A549 (cell line): ENCODE measurements at regions not wholly inside any gene's neighbourhood (a gene's known extent, or its start where the extent isn't known, plus 50 kb on each side); places are given as distances from the start of the nearest gene placed in this dataset.

ENCODE experiments used
- CTCF ChIP-seq: fragments of >200 bp; sonication (Bioruptor Twin); formaldehyde crosslinking; IDR thresholded peaks from 3 replicates; pipeline ENCODE4 v1.5.1; 2016
- EHMT2 ChIP-seq: fragments of 200-600 bp; sonication (generic); IDR thresholded peaks from 2 replicates; pipeline ENCODE4 v1.6.1; 2016; ENCODE audit warnings: antibody characterized with exemption, low read depth, mild to moderate bottlenecking, moderate library complexity
- JUNB ChIP-seq: fragments of >200 bp; sonication (Bioruptor Twin); formaldehyde crosslinking; IDR thresholded peaks from 2 replicates; pipeline ENCODE4 v1.6.1; 2016
- POLR2A ChIP-seq: IDR thresholded peaks from 2 replicates; pipeline ENCODE4 v1.6.1; 2012; ENCODE audit warnings: mild to moderate bottlenecking, low read length
- REST ChIP-seq: fragments of 200-600 bp; sonication (generic); IDR thresholded peaks from 2 replicates; pipeline ENCODE4 v1.6.1; 2016; ENCODE audit warnings: antibody characterized with exemption, mild to moderate bottlenecking, moderate library complexity

GRCh38 chr11:42646959-42647358, 664.8 kb upstream of the API5 start:
- TF ChIP-seq CTCF (no peak), JUNB (no peak), POLR2A (no peak), REST (no peak), EHMT2 (no peak)
